PC-9 (cell line): ENCODE measurements at regions not wholly inside any gene's neighbourhood (a gene's known extent, or its start where the extent isn't known, plus 50 kb on each side); places are given as distances from the start of the nearest gene placed in this dataset.

Experiments
- EZH2 ChIP-seq: fragments of 200-600 bp; sonication (generic); IDR thresholded peaks from 2 replicates; pipeline ENCODE4 v1.8.0; 2017; ENCODE audit warnings: antibody characterized with exemption, low read depth
- TF ChIP-seq, protein P1 (sequence below): fragments of 200-600 bp; sonication (generic); conservative IDR thresholded peaks from 2 replicates; pipeline ENCODE4 v1.6.1; 2017; ENCODE audit warnings: mixed run types, antibody characterized with exemption, mild to moderate bottlenecking, moderate library complexity

DNA sequence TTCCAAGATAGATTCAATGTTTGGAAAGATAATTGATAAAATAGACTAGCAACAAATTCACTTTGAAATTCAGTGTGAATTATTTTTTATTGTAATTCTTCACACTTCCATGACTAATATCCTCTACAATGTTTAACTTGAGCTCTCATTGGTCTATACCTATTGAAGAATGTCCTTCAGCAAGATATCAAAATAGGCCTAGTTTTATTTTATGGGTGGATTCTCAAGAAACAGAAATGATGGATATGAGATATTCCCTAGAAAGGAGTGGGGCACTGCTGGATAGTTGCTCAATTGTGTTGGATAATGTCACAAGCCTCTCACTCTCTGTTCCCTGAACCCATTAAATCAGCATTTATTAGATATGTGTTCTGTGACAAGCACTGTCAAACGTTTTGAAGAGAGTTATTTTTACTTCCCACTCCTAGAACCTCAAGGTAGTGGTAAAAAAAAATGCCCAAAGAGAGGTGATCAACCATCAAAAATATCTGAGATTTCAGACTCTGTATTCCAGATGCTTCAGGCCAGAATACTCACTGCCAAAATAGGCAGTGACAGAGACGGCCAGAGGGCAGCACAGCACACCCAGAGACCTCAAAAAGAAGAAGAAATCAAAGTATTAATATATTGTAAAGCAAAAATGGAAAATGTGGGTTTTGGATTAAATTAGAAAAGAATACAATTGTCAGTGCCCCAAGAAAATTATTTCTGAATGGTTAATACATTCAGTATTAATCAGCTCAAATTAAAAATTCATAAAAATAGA, 87.5 kb downstream of the TRIB2 start:
- TF ChIP-seq, protein P1, sequence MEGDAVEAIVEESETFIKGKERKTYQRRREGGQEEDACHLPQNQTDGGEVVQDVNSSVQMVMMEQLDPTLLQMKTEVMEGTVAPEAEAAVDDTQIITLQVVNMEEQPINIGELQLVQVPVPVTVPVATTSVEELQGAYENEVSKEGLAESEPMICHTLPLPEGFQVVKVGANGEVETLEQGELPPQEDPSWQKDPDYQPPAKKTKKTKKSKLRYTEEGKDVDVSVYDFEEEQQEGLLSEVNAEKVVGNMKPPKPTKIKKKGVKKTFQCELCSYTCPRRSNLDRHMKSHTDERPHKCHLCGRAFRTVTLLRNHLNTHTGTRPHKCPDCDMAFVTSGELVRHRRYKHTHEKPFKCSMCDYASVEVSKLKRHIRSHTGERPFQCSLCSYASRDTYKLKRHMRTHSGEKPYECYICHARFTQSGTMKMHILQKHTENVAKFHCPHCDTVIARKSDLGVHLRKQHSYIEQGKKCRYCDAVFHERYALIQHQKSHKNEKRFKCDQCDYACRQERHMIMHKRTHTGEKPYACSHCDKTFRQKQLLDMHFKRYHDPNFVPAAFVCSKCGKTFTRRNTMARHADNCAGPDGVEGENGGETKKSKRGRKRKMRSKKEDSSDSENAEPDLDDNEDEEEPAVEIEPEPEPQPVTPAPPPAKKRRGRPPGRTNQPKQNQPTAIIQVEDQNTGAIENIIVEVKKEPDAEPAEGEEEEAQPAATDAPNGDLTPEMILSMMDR = no peak
- no peak for TF ChIP-seq EZH2
